GM12864 (cell line): ENCODE measurements at regions not wholly inside any gene's neighbourhood (a gene's known extent, or its start where the extent isn't known, plus 50 kb on each side); places are given as distances from the start of the nearest gene placed in this dataset.

Source experiments
- DNase-seq: peaks from one replicate; pipeline ENCODE4 v3.0.0-alpha.2; 2011; ENCODE audit warnings: low read depth
- H3K4me3 ChIP-seq: 2 replicates; pipeline ENCODE4 v1.5.1; 2011; ENCODE audit warnings: mild to moderate bottlenecking, low read depth, low read length, control low read depth
- TF ChIP-seq, protein P1 (sequence below): IDR thresholded peaks from 2 replicates; pipeline ENCODE4 v1.5.1; 2011; ENCODE audit warnings: low read depth, mild to moderate bottlenecking, moderate library complexity, low read length, control low read depth, inconsistent platforms; ENCODE audit errors: missing control alignments

DNA sequence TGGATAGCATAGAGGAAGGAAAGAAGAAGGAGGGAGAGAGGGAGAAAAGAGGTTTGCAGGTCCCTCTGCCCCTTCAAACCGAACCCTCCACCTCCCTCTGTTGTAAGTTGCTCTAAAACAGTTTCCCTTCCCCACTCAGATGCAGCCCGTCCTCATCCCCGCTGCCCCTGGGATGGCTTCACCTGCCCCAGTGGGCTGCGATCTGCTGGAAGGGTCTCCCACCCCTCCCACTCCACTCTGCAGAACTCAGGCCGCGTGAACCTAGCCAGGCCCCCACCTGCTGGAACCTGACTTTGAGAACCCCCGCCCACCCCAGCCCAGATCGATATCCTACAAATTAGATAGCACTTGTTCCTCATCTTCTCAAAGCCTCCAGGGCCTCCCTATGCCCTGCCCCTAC lies 190.8 kb downstream of the DLL1 start:
- no peak for DNase-seq

DNA sequence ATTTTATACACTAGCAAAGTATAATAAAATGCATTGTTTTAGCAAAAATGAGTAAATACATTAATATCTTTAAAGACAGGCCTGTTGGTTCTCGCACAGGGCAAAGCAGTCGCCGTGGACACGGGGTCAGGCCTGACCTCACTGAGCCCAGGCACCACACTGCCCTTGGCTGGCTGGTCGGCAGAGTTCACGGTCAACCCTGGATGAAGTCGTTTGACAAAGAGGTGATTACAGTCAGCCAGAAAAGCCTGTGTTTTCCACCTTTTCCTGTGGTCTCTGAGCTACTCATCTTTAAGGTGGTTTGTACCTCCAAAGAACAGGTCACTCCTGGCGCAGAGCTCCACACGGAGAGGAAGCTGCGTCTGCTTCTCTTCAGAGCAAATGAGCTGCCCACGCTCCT lies 191.5 kb downstream of the DLL1 start:
- TF ChIP-seq, protein P1, sequence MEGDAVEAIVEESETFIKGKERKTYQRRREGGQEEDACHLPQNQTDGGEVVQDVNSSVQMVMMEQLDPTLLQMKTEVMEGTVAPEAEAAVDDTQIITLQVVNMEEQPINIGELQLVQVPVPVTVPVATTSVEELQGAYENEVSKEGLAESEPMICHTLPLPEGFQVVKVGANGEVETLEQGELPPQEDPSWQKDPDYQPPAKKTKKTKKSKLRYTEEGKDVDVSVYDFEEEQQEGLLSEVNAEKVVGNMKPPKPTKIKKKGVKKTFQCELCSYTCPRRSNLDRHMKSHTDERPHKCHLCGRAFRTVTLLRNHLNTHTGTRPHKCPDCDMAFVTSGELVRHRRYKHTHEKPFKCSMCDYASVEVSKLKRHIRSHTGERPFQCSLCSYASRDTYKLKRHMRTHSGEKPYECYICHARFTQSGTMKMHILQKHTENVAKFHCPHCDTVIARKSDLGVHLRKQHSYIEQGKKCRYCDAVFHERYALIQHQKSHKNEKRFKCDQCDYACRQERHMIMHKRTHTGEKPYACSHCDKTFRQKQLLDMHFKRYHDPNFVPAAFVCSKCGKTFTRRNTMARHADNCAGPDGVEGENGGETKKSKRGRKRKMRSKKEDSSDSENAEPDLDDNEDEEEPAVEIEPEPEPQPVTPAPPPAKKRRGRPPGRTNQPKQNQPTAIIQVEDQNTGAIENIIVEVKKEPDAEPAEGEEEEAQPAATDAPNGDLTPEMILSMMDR: no peak
- H3K4me3 ChIP-seq: no peak overlapping the region
- DNase-seq: no peak

More for the DNA sequence above, 190.8 kb downstream of the DLL1 start:
- TF ChIP-seq, protein P1: no peak
- H3K4me3 ChIP-seq: no peak overlapping the region

DNA sequence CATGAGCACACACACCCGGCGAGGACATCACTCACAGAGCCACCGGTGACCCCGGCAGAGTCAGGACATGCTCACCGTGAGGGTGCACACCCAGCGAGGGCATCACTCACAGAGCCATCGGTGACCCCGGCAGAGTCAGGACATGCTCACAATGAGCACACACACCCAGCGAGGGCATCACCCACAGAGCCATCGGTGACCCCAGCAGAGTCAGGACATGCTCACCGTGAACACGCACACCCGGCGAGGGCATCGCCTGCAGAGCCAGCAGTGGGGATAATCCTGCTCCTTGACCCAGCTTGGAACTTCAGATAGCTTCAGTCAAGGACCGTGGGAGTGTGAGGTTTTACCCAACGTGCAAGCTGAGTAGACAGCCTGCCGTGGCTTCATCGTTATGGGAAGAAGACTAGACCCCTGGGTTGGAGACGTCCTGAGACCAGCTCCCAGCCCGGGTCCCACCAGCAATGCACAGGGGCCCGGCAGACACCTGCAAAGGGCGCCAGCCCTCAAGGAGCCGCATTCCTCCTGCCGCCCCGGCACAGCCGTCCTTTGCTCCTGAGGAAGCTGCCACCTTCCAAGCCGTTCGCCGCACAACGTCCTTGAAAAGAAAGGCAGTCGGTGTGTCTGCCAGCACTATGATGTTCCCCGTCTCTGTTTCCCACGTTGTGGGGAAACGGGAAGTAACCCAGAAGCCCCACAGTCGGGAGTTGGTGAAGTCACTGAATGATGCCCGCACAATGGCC lies 192.3 kb downstream of the DLL1 start:
- no peak overlapping the region for H3K4me3 ChIP-seq
- TF ChIP-seq, protein P1: no peak

DNA sequence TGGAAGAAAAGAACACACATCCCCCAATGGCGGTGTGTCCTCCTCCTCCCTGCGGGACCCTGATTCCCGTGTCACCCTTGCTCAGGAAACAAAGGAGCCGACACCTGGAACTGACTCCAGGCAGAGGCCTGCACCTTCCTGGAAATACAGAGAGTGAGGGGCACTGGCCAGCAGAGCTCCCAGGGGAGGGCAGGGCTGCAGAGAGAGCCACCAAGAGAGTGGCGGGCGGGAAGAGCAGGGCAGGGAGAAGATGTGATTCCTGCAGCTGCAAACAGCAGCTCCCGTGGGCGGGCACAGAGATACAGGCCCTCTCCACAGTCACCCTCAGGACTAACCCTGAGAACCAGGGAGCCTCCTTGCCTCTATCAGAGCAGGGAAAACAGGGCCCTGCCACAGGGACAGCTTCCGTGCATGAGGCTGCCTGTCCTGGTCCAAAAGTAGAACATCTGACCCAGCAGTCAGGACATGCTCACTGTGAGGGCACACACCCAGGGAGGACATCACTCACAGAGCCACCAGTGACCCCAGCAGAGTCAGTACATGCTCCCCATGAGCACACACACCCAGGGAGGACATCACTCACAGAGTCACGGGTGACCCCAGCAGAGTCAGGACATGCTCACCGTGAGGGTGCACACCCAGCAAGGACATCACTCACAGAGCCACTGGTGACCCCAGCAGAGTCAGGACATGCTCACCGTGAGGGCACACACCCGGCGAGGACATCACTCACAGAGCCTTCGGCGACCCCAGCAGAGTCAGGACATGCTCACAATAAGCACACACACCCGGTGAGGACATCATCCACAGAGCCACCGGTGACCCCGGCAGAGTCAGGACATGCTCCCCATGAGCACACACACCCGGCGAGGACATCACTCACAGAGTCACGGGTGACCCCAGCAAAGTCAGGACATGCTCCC lies 193.1 kb downstream of the DLL1 start:
- DNase-seq: no peak
- TF ChIP-seq, protein P1: no peak
- H3K4me3 ChIP-seq: no peak overlapping the region

More for the DNA sequence above, 192.3 kb downstream of the DLL1 start:
- no peak for DNase-seq

DNA sequence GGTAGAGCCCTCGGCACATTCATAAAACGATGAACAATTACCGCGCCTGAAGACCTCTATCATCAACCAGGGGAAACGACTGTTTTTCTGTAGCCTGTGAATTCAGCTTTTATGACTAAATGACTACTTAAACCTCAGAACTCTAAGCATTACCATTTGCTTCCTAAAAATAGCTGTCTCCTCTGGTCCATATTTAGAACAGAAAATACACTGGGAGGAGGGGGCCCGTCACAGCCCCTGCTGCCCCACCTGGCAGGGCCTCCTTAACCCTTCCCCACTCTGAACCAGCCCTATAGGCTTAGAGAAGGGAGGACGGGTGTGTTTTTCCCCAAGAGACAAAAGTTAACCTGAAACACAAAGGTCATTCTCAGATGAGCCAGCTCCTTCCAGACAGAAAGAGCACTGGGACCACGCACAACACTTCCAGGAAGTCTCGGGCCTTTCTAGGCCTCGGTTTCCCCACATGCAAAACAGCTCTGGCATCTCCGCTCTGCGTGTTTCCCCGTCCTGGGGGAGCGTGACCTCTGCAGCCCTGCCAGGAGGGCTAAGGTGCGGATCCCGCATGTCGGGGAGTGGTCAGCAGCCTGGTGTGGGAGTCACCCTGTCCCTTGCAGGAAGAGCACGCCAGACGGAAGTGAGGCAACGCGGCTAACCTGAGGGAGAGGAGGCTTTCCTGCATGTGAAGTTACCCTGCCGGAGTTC lies 193.9 kb downstream of the DLL1 start:
- DNase-seq: no peak
- TF ChIP-seq, protein P1: no peak

DNA sequence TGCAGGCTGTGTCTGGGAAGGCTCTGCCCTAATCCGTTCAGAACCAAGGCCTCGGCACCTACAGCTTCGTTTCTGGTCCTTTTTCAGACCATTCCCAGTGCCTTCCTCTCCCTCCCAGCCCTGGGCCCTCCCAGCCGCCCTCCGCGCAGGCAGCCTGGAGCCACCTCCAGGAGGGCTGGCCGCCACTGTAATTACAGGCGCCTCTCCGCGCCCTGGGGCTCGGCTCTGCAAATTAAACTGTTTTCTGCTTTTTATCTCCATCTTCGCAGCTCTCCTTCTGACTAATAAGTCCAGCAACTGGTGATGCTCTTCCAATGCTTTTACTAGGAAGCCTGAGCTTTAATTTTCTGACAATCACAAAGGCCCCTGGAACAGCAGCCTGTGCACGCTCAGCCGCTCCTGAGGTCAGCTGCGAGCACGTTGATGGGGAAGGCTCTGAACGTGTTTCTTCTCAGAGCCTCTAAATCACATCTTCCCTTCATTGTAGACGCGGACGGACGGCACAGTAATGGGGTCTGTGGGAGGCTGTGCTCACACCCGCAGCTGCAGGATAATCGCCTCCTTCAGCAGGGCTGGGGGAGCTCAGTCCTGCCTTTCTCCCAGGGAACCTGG lies 194.6 kb downstream of the DLL1 start:
- no peak overlapping the region for H3K4me3 ChIP-seq
- TF ChIP-seq, protein P1: no peak
- DNase-seq: no peak

More for the DNA sequence above, 193.9 kb downstream of the DLL1 start:
- H3K4me3 ChIP-seq: no peak overlapping the region
